Right lobe of liver (tissue), 6 donors: ENCODE measurements at regions not wholly inside any gene's neighbourhood (a gene's known extent, or its start where the extent isn't known, plus 50 kb on each side); places are given as distances from the start of the nearest gene placed in this dataset.
"Not testable (repeated sequence)": the region's sequence is repeated elsewhere in the genome, so short reads cannot be mapped to it uniquely, and the experiment has no call there.

Experiments
- ATAC-seq, 4 donors: fragments of 200-7000 bp; cut with Tn5 transposase; one replicate each; pipeline ENCODE4 v1.9.1; 2020; ENCODE audit warnings: mild to moderate bottlenecking in 4 of 4, moderate library complexity in 4 of 4
- DNase-seq, 3 donors: peaks; one replicate each; pipeline ENCODE4 v3.0.0-alpha.2; 2020
- H3K27ac ChIP-seq, 3 donors: fragments of 200-600 bp; one replicate each; pipeline ENCODE4 v1.8.0; 2022
- H3K27me3 ChIP-seq, 2 donors: fragments of 200-600 bp; one replicate each; pipeline ENCODE4 v1.8.0; 2022
- H3K36me3 ChIP-seq, 4 donors: fragments of 200-600 bp; sonication (generic) in 1 of 4; one replicate each; pipeline versions ENCODE4 v1.5.1 to v1.8.0; 2017 to 2022; ENCODE audit warnings: control low read depth in 1 of 4
- H3K4me1 ChIP-seq, 4 donors: fragments of 200-600 bp; sonication (generic) in 1 of 4; one replicate each; pipeline versions ENCODE4 v1.5.1 to v1.8.0; 2017 to 2022; ENCODE audit warnings: control low read depth in 1 of 4
- H3K4me3 ChIP-seq, 3 donors: fragments of 200-600 bp; one replicate each; pipeline ENCODE4 v1.8.0; 2022
- H3K9me3 ChIP-seq, 4 donors: fragments of 200-600 bp; sonication (generic) in 1 of 4; one replicate each; pipeline versions ENCODE4 v1.5.1 to v1.8.0; 2017 to 2022; ENCODE audit warnings: control low read depth in 1 of 4
- POLR2A ChIP-seq: fragments of 450-650 bp; IDR thresholded peaks from one replicate; pipeline ENCODE4 v1.6.1; 2017; ENCODE audit warnings: antibody characterized with exemption, mild to moderate bottlenecking
- WGBS: methylation state at CpG from one replicate; pipeline ENCODE4 v1.1.6; 2018; ENCODE audit warnings: low coverage, low lambda C conversion rate; ENCODE audit not compliant: insufficient coverage; ENCODE audit errors: missing lambda C conversion rate; 5-methylcytosine and 5-hydroxymethylcytosine counted together
- intact Hi-C, 2 donors: fragments of 100-400 bp; cut with DNase I; formaldehyde crosslinking; loops; one replicate each; pipeline versions ENCODE4 v1.11.2 to v1.14.1; 2022
- TF ChIP-seq, protein P1 (sequence below), 4 donors: fragments of 200-600 bp in 3 of 4; fragments of 450-650 bp in 1 of 4; IDR thresholded peaks; one replicate each; pipeline versions ENCODE4 v1.5.1 to v1.8.0; 2016 to 2022; ENCODE audit warnings: antibody characterized with exemption in 4 of 4, mild to moderate bottlenecking in 2 of 4
- donor health status: DM: no; HTN: yes; CAD: no.
- donor health status: DM: no; HTN: no; CAD: no.
- donor health status: DM: no; HTN: no; CAD: no.
- donor health status: DM: no; HTN: yes; CAD: no.
- donor health status: DM: no; HTN: yes; CAD: no.

DNA sequence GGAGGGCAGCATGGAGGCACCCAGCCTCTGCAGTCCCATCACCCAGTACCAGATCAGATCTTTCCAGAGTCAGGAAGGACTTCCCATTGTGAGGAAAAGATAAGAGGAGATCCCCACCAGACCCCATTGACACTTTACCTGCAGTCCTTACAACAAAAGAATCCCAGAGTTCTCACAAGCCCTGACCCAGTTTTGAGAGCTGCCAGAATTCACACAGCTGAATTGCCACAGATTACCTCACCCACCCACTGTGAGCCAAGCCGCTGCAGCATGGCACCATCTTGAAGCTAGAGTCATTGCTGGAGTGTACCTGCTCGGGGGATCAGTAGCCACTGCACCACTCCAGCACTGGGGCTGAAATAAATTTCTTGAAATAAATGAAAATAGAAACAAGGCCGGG, 91.8 kb upstream of the UBASH3B start:
- no peak overlapping the region for H3K27ac ChIP-seq
- no peaks in the 10 kb centered on the region for H3K36me3 ChIP-seq
- no peaks in the 10 kb centered on the region for H3K9me3 ChIP-seq
- WGBS, result 64% methylated on average over 2 of the region's 3 CpGs
- ATAC-seq (no peak), DNase-seq (no peak)
- TF ChIP-seq, protein P1, sequence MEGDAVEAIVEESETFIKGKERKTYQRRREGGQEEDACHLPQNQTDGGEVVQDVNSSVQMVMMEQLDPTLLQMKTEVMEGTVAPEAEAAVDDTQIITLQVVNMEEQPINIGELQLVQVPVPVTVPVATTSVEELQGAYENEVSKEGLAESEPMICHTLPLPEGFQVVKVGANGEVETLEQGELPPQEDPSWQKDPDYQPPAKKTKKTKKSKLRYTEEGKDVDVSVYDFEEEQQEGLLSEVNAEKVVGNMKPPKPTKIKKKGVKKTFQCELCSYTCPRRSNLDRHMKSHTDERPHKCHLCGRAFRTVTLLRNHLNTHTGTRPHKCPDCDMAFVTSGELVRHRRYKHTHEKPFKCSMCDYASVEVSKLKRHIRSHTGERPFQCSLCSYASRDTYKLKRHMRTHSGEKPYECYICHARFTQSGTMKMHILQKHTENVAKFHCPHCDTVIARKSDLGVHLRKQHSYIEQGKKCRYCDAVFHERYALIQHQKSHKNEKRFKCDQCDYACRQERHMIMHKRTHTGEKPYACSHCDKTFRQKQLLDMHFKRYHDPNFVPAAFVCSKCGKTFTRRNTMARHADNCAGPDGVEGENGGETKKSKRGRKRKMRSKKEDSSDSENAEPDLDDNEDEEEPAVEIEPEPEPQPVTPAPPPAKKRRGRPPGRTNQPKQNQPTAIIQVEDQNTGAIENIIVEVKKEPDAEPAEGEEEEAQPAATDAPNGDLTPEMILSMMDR (IDR thresholded peaks at IDR 0.05), result no peak
- TF ChIP-seq POLR2A, result no peak
- H3K4me1 ChIP-seq, result no peaks in the 10 kb centered on the region
- peaks cover 0 to 4% of the 10 kb centered on the region in 2 donors for H3K27me3 ChIP-seq
- intact Hi-C loops, result no loop called here
- H3K4me3 ChIP-seq, result no peak overlapping the region

DNA sequence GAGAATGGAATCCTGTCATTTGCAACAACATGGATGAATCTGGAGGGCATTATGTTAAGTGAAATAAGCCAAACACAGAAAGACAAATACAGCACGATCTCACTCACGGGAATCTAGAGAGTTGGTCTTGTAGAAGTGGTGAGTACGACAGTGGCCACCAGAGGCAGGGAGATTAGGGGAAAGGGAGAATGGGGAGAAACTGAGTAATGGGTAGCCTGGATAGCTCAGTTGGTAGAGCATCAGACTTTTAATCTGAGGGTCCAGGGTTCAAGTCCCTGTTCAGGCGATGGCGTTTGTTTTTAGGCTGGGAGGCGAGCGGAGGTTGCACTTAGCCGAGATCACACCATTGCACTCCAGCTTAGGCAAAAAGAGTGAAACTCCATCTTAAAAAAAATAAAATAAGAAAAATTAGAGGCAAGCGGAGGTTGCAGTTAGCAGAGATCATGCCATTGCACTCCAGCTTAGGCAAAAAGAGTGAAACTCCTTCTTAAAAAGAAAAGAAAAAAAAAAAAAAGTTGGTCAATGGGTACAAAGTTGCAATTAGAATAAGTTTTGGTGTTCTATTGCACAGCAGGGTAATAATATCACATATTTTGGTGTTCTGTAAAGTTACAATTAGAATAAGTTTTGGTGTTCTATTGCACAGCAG, 95.7 kb upstream of the UBASH3B start:
- intact Hi-C loops, result no loop called here
- Histone ChIP-seq H3K27me3 (peaks cover 0 to 4% of the 10 kb centered on the region in 2 donors), H3K4me1 (no peaks in the 10 kb centered on the region), H3K4me3 (no peak overlapping the region), H3K27ac (no peak overlapping the region), H3K36me3 (no peaks in the 10 kb centered on the region), H3K9me3 (no peaks in the 10 kb centered on the region)
- WGBS, result 48% methylated on average over 9 of the region's 9 CpGs
- no peak for TF ChIP-seq POLR2A
- ATAC-seq (no peak), DNase-seq (no peak)

DNA sequence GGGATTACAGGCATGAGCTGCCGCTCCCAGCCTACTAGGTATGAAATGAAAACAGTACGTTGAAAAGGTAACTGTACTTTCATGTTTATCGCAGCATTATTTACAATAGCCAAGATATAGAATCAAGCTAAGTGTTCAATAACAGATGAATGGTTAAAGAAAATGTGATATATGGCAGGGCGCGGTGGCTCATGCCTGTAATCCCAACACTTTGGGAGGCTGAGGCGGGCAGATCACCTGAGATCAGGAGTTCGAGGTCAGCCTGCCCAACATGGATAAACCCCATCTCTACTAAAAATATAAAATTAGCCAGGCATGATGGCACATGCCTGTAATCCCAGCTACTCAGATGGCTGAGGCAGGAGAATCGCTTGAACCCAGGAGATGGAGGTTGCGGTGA, 96.3 kb upstream of the UBASH3B start:
- intact Hi-C loops, H3K4me1 ChIP-seq, ATAC-seq, H3K4me3 ChIP-seq, H3K27ac ChIP-seq, H3K27me3 ChIP-seq, H3K9me3 ChIP-seq, H3K36me3 ChIP-seq, DNase-seq: not testable (repeated sequence)
- WGBS, result 87% methylated on average over 9 of the region's 9 CpGs

DNA sequence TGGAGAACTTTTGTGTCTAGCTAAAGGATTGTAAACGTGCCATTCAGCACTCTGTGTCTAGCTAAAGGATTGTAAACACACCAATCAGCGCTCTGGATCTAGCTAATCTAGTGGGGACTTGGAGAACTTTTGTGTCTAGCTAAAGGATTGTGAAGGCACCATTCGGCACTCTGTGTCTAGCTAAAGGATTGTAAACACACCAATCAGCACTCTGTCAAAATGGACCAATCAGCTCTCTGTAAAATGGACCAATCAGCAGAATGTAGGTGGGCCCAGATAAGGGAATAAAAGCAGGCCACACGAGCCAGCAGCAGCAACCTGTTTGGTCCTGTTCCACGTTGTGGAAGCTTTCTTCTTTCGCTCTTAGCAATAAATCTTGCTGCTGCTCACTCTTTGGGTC, 98.4 kb upstream of the UBASH3B start:
- H3K9me3 ChIP-seq, H3K36me3 ChIP-seq, H3K27me3 ChIP-seq, H3K4me1 ChIP-seq, intact Hi-C loops, DNase-seq, H3K4me3 ChIP-seq, ATAC-seq, H3K27ac ChIP-seq: not testable (repeated sequence)
- 47% methylated on average over 4 of the region's 6 CpGs for WGBS

DNA sequence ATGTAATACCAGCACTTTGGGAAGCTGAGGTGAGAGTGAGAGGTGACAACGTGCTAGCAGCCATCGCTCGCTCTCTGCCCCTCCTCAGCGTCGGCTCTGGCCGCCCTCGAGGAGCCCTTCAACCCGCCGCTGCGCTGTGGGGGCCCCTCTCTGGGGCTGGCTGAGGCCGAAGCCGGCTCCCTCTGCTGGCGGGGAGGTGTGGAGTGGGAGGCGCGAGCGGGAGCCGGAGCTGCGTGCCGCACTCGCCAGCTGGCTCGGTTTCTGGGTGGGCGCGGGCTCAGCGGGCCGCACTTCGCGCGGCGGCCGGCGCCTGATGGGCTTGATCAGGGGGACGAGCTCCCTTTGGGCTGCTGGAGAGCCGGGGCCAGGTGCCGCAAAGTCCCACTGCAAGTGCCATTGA, 98.9 kb upstream of the UBASH3B start:
- intact Hi-C loops, result no loop called here
- no peaks in the 10 kb centered on the region for H3K4me1 ChIP-seq
- no peaks in the 10 kb centered on the region for H3K9me3 ChIP-seq
- TF ChIP-seq, protein P1 (IDR thresholded peaks at IDR 0.05), result peak in 2 of 4 donors; percentile 29 to 30
- TF ChIP-seq POLR2A, result no peak
- no peaks in the 10 kb centered on the region for H3K36me3 ChIP-seq
- H3K27ac ChIP-seq, result no peak overlapping the region
- no peak overlapping the region for H3K4me3 ChIP-seq
- no peak for DNase-seq
- WGBS, result 7% methylated on average over 11 of the region's 34 CpGs
- no peaks in the 10 kb centered on the region for H3K27me3 ChIP-seq
- ATAC-seq, result peak in 1 of 4 donors; percentile 49

DNA sequence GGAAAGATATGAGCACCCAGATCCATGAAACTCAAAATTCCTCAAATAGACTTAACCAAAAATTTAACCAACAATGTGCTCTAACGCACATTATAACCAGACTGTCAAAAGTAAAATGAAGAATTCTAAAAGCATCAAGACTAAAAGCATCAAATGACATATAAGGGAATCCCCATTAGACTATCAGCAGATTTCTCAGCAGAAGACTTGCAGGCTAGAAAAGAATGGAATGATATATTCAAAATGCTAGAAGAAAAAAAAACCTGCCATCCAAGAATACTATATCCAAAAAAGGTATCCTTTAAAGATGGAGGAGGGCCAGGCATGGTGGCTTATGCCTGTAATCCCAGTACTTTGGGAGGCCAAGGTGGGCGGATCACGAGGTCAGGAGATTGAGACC, 117.5 kb upstream of the UBASH3B start:
- Histone ChIP-seq H3K4me1 (no peaks in the 10 kb centered on the region), H3K36me3 (no peaks in the 10 kb centered on the region), H3K27ac (no peak overlapping the region), H3K4me3 (no peak overlapping the region), H3K9me3 (peaks cover 2 to 14% (median 8%) of the 10 kb centered on the region in 4 donors), H3K27me3 (no peaks in the 10 kb centered on the region)
- intact Hi-C loops, result no loop called here
- ATAC-seq (no peak), DNase-seq (no peak)
- no peak for TF ChIP-seq POLR2A
- TF ChIP-seq, protein P1 (IDR thresholded peaks at IDR 0.05), result no peak
- 93% methylated on average over 3 of the region's 3 CpGs for WGBS
